ENCODE measurements at regions not wholly inside any gene's neighbourhood (a gene's known extent, or its start where the extent isn't known, plus 50 kb on each side); places are given as distances from the start of the nearest gene placed in this dataset.

DNA sequence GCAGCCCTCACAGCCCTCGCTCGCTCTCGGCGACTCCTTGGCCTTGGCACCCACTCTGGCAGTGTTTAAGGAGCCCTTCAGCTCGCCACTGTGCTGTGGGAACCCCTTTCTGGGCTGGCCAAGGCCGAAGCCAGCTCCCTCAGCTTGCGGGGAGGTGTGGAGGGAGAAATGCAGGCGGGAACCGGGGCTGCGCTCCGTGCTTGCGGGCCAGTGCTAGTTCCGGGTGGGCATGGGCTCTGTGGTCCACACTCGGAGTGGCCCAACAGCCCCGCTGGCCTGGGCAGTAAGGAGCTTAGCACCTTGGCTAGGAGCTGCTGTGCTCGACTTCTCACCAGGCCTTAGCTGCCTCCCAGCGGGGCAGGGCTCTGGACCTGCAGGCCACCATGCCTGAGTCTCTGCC lies 192.6 kb downstream of the COX18 start:
- ChIA-PET CTCF (ENCODE audit: low intra/inter-chr PET ratio) (no interaction called here), POLR2A (no interaction called here)
- intact Hi-C loops (cut with micrococcal nuclease), result no loop called here
- Histone ChIP-seq H3K9me1 (ENCODE audit: control insufficient read depth, insufficient read depth, low read length) (no peaks in the 10 kb centered on the region), H3K36me3 (ENCODE audit: control insufficient read depth, insufficient read depth, low read length) (no peaks in the 10 kb centered on the region), H3K9ac (ENCODE audit: insufficient read depth in 1 of 2, low read depth in 2 of 2, low read length in 2 of 2) (no peak overlapping the region), H3K27ac (ENCODE audit: extremely low read depth, low read depth, low read length) (no peak overlapping the region), H3K27me3 (ENCODE audit: control insufficient read depth in 2 of 2, insufficient read depth in 2 of 2, low read length in 2 of 2) (no peaks in the 10 kb centered on the region), H2AFZ (ENCODE audit: low read depth, low read length) (no peak overlapping the region), H4K20me1 (replicated peaks; ENCODE audit: control insufficient read depth, insufficient read depth, low read length) (no peaks in the 10 kb centered on the region), H3K4me3 (no peak overlapping the region), H3K9me3 (replicated peaks; ENCODE audit: control insufficient read depth, insufficient read depth, low read depth, low read length) (no peaks in the 10 kb centered on the region), H3K4me1 (replicated peaks in 1 of 2; ENCODE audit: control insufficient read depth in 2 of 2, insufficient read depth in 2 of 2, low read length in 2 of 2) (peaks cover 0 to 3% of the 10 kb centered on the region in 2 experiments; a peak in 1 of 5 replicates), H3K79me2 (ENCODE audit: control insufficient read depth, insufficient read depth, low read length) (no peaks in the 10 kb centered on the region), H3K4me2 (ENCODE audit: insufficient read depth, low read length) (no peak overlapping the region)
- FAIRE-seq (no peak), DNase-seq (ENCODE audit: extremely low read depth in 1 of 4, low spot score in 3 of 4) (no peak), ATAC-seq (no peak)
- in situ Hi-C loops (cut with MboI), result no loop called here
- TF ChIP-seq ZNF785 (CRISPR knock-in tag; IDR thresholded peaks at IDR 0.05), result no peak
- no peak for TF ChIP-seq ZFP1 (CRISPR knock-in tag; IDR thresholded peaks at IDR 0.05)
- no peak for TF ChIP-seq RBM14 (IDR thresholded peaks at IDR 0.05; ENCODE audit: borderline replicate concordance, insufficient read depth, low read depth, low read length)
- no peak for TF ChIP-seq TAF7 (tag; IDR thresholded peaks at IDR 0.05)
- TF ChIP-seq GTF2E2 (tag; IDR thresholded peaks at IDR 0.05), result no peak
- WGBS (ENCODE audit: insufficient coverage, low coverage, missing lambda C conversion rate), result 15% methylated on average over 13 of the region's 17 CpGs
- no TSS peak for BruUV-seq (replicated peaks)

DNA sequence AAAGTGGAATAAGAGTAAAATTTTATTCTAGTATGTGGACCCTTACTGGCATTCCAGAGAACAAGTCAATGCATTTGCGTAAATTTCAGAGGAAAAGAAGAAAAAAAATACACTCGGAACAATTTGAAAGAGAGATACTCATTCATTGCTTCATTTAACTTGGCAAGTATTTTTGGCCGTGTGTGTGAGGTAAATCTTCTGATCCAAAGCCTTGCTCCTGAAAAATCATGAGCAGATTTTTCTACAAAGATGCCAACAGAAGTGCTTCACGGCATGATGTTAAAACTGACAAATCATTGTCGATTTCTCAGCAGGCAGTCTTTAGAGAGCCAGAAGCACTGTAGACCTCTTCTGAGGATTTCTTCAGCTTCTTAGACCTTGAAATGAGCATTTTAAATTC lies 194.0 kb downstream of the COX18 start:
- WGBS (ENCODE audit: insufficient coverage, low coverage, missing lambda C conversion rate), result 8% methylated on average over 5 of the region's 5 CpGs
- in situ Hi-C loops (cut with MboI), result no loop called here
- BruUV-seq (replicated peaks), result no TSS peak
- TF ChIP-seq, protein P1, sequence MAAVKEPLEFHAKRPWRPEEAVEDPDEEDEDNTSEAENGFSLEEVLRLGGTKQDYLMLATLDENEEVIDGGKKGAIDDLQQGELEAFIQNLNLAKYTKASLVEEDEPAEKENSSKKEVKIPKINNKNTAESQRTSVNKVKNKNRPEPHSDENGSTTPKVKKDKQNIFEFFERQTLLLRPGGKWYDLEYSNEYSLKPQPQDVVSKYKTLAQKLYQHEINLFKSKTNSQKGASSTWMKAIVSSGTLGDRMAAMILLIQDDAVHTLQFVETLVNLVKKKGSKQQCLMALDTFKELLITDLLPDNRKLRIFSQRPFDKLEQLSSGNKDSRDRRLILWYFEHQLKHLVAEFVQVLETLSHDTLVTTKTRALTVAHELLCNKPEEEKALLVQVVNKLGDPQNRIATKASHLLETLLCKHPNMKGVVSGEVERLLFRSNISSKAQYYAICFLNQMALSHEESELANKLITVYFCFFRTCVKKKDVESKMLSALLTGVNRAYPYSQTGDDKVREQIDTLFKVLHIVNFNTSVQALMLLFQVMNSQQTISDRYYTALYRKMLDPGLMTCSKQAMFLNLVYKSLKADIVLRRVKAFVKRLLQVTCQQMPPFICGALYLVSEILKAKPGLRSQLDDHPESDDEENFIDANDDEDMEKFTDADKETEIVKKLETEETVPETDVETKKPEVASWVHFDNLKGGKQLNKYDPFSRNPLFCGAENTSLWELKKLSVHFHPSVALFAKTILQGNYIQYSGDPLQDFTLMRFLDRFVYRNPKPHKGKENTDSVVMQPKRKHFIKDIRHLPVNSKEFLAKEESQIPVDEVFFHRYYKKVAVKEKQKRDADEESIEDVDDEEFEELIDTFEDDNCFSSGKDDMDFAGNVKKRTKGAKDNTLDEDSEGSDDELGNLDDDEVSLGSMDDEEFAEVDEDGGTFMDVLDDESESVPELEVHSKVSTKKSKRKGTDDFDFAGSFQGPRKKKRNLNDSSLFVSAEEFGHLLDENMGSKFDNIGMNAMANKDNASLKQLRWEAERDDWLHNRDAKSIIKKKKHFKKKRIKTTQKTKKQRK (IDR thresholded peaks at IDR 0.05; ENCODE audit: borderline replicate concordance, low read depth, low read length), result no peak
- TF ChIP-seq ZNF184 (CRISPR knock-in tag; IDR thresholded peaks at IDR 0.05) (no peak), ATF1 (CRISPR knock-in tag; IDR thresholded peaks at IDR 0.05) (no peak), ATF1 (tag; IDR thresholded peaks at IDR 0.05) (no peak), MAZ (CRISPR knock-in tag; conservative IDR thresholded peaks at IDR 0.05 in 1 of 2, IDR thresholded peaks at IDR 0.05 in 1 of 2) (no peak), TSC22D4 (tag; IDR thresholded peaks at IDR 0.05) (no peak), MAFK (IDR thresholded peaks at IDR 0.05; ENCODE audit: low read length) (no peak), TCF7L2 (IDR thresholded peaks at IDR 0.05; ENCODE audit: low read depth, low read length) (no peak), EHMT2 (IDR thresholded peaks at IDR 0.05) (no peak)
- TF ChIP-seq, protein P2, sequence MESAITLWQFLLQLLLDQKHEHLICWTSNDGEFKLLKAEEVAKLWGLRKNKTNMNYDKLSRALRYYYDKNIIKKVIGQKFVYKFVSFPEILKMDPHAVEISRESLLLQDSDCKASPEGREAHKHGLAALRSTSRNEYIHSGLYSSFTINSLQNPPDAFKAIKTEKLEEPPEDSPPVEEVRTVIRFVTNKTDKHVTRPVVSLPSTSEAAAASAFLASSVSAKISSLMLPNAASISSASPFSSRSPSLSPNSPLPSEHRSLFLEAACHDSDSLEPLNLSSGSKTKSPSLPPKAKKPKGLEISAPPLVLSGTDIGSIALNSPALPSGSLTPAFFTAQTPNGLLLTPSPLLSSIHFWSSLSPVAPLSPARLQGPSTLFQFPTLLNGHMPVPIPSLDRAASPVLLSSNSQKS (CRISPR knock-in tag; IDR thresholded peaks at IDR 0.05), result no peak

More for the DNA sequence above, 194.0 kb downstream of the COX18 start:
- Histone ChIP-seq H3K27ac (ENCODE audit: extremely low read depth, low read depth, low read length) (no peak overlapping the region), H3K9me3 (replicated peaks; ENCODE audit: control insufficient read depth, insufficient read depth, low read depth, low read length) (no peaks in the 10 kb centered on the region), H3K9me1 (ENCODE audit: control insufficient read depth, insufficient read depth, low read length) (no peaks in the 10 kb centered on the region), H3K27me3 (ENCODE audit: control insufficient read depth in 2 of 2, insufficient read depth in 2 of 2, low read length in 2 of 2) (no peaks in the 10 kb centered on the region), H3K9ac (ENCODE audit: insufficient read depth in 1 of 2, low read depth in 2 of 2, low read length in 2 of 2) (no peak overlapping the region), H2AFZ (ENCODE audit: low read depth, low read length) (no peak overlapping the region), H3K4me1 (replicated peaks in 1 of 2; ENCODE audit: control insufficient read depth in 2 of 2, insufficient read depth in 2 of 2, low read length in 2 of 2) (peaks cover 0 to 3% of the 10 kb centered on the region in 2 experiments; a peak in 1 of 5 replicates), H4K20me1 (replicated peaks; ENCODE audit: control insufficient read depth, insufficient read depth, low read length) (no peaks in the 10 kb centered on the region), H3K4me2 (ENCODE audit: insufficient read depth, low read length) (no peak overlapping the region), H3K4me3 (no peak overlapping the region), H3K79me2 (ENCODE audit: control insufficient read depth, insufficient read depth, low read length) (no peaks in the 10 kb centered on the region), H3K36me3 (ENCODE audit: control insufficient read depth, insufficient read depth, low read length) (no peaks in the 10 kb centered on the region)
- intact Hi-C loops (cut with micrococcal nuclease), result no loop called here
- no peak for DNase-seq (ENCODE audit: extremely low read depth in 1 of 4, low spot score in 3 of 4)
- ATAC-seq, result no peak
- CTCF ChIA-PET (ENCODE audit: low intra/inter-chr PET ratio), result no interaction called here
- FAIRE-seq, result no peak
- POLR2A ChIA-PET, result no interaction called here
